ENCODE measurements at regions not wholly inside any gene's neighbourhood (a gene's known extent, or its start where the extent isn't known, plus 50 kb on each side); places are given as distances from the start of the nearest gene placed in this dataset.

DNA sequence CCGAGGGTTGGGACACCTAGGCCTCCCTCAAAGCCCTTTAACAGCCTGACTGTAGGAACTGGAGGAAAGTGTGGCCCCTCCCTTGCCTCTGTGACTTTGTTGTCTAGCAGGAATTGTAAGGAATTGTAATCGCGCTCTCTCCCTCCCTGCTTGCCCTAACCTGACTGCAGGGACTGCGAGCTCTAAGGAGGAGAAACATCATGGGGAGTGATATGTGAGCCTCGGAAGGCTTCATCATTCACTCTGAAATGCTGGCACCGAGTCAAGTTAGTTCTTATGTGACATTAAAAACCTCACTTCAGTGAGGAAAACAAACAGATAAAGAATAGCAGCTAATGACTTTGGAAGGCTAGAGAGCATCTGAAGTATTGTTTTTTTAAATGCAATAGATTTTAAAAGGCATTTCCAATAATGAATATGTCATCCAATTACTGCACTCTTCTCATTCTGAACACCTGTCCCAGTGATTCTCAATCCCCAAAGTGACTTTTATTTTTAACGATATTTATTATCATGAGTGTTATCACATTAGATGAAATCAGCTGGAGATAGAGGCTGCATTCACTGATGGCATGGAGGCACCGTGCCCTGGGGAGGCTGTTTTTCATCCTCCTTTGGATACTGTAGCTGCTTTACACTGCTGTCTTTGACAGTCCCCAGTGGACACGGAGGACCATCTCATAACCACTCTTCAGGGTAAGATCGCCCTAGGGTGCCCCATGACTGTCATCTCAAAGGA lies 58.5 kb upstream of the NTM start:
- Histone ChIP-seq H3K27me3 (peaks cover 0 to 49% (median 19%) of the 10 kb centered on the region in 7 donors), H3K36me3 (no peaks in the 10 kb centered on the region), H3K9me3 (no peaks in the 10 kb centered on the region), H3K27ac (no peak overlapping the region), H3K4me3 (no peak overlapping the region), H3K4me1 (no peaks in the 10 kb centered on the region)
- 70 to 79% methylated on average over 10 of the region's 10 CpGs for WGBS, 2 donors
- DNase-seq (no peak), ATAC-seq (no peak)
- intact Hi-C loops (cut with DNase I): no loop called here
- TF ChIP-seq, protein P1, sequence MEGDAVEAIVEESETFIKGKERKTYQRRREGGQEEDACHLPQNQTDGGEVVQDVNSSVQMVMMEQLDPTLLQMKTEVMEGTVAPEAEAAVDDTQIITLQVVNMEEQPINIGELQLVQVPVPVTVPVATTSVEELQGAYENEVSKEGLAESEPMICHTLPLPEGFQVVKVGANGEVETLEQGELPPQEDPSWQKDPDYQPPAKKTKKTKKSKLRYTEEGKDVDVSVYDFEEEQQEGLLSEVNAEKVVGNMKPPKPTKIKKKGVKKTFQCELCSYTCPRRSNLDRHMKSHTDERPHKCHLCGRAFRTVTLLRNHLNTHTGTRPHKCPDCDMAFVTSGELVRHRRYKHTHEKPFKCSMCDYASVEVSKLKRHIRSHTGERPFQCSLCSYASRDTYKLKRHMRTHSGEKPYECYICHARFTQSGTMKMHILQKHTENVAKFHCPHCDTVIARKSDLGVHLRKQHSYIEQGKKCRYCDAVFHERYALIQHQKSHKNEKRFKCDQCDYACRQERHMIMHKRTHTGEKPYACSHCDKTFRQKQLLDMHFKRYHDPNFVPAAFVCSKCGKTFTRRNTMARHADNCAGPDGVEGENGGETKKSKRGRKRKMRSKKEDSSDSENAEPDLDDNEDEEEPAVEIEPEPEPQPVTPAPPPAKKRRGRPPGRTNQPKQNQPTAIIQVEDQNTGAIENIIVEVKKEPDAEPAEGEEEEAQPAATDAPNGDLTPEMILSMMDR (IDR thresholded peaks at IDR 0.05): no peak

All from heart right ventricle (tissue), 16 donors.